Glomerular endothelial cell (primary cell): ENCODE measurements at regions not wholly inside any gene's neighbourhood (a gene's known extent, or its start where the extent isn't known, plus 50 kb on each side); places are given as distances from the start of the nearest gene placed in this dataset.
"Not testable (repeated sequence)": the region's sequence is repeated elsewhere in the genome, so short reads cannot be mapped to it uniquely, and the experiment has no call there.

Source experiments
- DNase-seq: peaks from one replicate; pipeline ENCODE4 v3.0.0-alpha.2; 2011; ENCODE audit warnings: low read depth, low spot score; ENCODE audit errors: extremely low read depth

- no peak for DNase-seq
These were observed 149.7 kb downstream of the MREG start for GRCh38 chr2:215863687-215864086.

- DNase-seq = no peak
These were observed 151.0 kb downstream of the MREG start for GRCh38 chr2:215862351-215862771.

- no peak for DNase-seq
These were observed 151.6 kb downstream of the MREG start for GRCh38 chr2:215861607-215862350.

- DNase-seq = no peak
These were observed 157.3 kb downstream of the MREG start for GRCh38 chr2:215856080-215856479.

- DNase-seq = not testable (repeated sequence)
These were observed 158.0 kb downstream of the MREG start for GRCh38 chr2:215855308-215855707.

GRCh38 chr2:215854008-215854407 is 159.3 kb downstream of the MREG start:
- no peak for DNase-seq

GRCh38 chr2:215851696-215852095 is 161.7 kb downstream of the MREG start:
- no peak for DNase-seq

- no peak for DNase-seq
These were observed 162.3 kb downstream of the MREG start for GRCh38 chr2:215851082-215851481.

- DNase-seq = no peak
These were observed 163.0 kb downstream of the MREG start for GRCh38 chr2:215850380-215850779.

GRCh38 chr2:215849771-215850170 is 163.6 kb downstream of the MREG start:
- DNase-seq = no peak

- DNase-seq = no peak
These were observed 164.7 kb downstream of the MREG start for GRCh38 chr2:215848698-215849097.

- DNase-seq = no peak
These were observed 165.2 kb downstream of the MREG start for GRCh38 chr2:215848146-215848545.

GRCh38 chr2:215847718-215848117 is 165.6 kb downstream of the MREG start:
- no peak for DNase-seq

GRCh38 chr2:215847056-215847455 is 166.3 kb downstream of the MREG start:
- DNase-seq = no peak

GRCh38 chr2:215845839-215846586 is 167.3 kb downstream of the MREG start:
- no peak for DNase-seq

- DNase-seq = no peak
These were observed 169.8 kb downstream of the MREG start for GRCh38 chr2:215843579-215843978.

- DNase-seq = no peak
These were observed 172.1 kb downstream of the MREG start for GRCh38 chr2:215841175-215841816.

GRCh38 chr2:215839816-215840215 is 173.5 kb downstream of the MREG start:
- no peak for DNase-seq

- DNase-seq = no peak
These were observed 174.0 kb downstream of the MREG start for GRCh38 chr2:215839309-215839708.

GRCh38 chr2:215836881-215837280 is 176.5 kb downstream of the MREG start:
- no peak for DNase-seq

GRCh38 chr2:215835657-215836056 is 177.7 kb downstream of the MREG start:
- no peak for DNase-seq

- DNase-seq = no peak
These were observed 178.1 kb downstream of the MREG start for GRCh38 chr2:215835231-215835630.
